ENCODE measurements at regions not wholly inside any gene's neighbourhood (a gene's known extent, or its start where the extent isn't known, plus 50 kb on each side); places are given as distances from the start of the nearest gene placed in this dataset.
"Not testable (repeated sequence)": the region's sequence is repeated elsewhere in the genome, so short reads cannot be mapped to it uniquely, and the experiment has no call there.

- H3K36me3 ChIP-seq: no peaks in the 10 kb centered on the region
- TF ChIP-seq CTCF (IDR thresholded peaks at IDR 0.05; ENCODE audit: low read depth, low read length): no peak
- H3K4me3 ChIP-seq (ENCODE audit: low read depth, low read length): no peak overlapping the region
- no peak for DNase-seq
- H3K9me3 ChIP-seq: no peaks in the 10 kb centered on the region
- no peaks in the 10 kb centered on the region for H3K27me3 ChIP-seq
- no peaks in the 10 kb centered on the region for H3K4me1 ChIP-seq
Observed at GRCh38 chr19:20367811-20368294, 197.7 kb downstream of the ZNF737 start.

- no peak for DNase-seq
Observed at GRCh38 chr19:20365146-20365545, 198.1 kb downstream of the ZNF486 start.

GRCh38 chr19:20359933-20360720 is 193.1 kb downstream of the ZNF486 start:
- TF ChIP-seq CTCF (IDR thresholded peaks at IDR 0.05; ENCODE audit: low read depth, low read length): peak; percentile 25; the same call in 1 of the 2 replicates
- Histone ChIP-seq H3K4me3 (ENCODE audit: low read depth, low read length) (no peak overlapping the region), H3K9me3 (no peaks in the 10 kb centered on the region), H3K27me3 (no peaks in the 10 kb centered on the region), H3K4me1 (no peaks in the 10 kb centered on the region), H3K36me3 (no peaks in the 10 kb centered on the region)
- peak; percentile 21 for DNase-seq

More at GRCh38 chr19:20365146-20365545, 198.1 kb downstream of the ZNF486 start:
- no peaks in the 10 kb centered on the region for H3K36me3 ChIP-seq
- H3K9me3 ChIP-seq: no peaks in the 10 kb centered on the region
- no peaks in the 10 kb centered on the region for H3K27me3 ChIP-seq
- no peak for TF ChIP-seq CTCF (IDR thresholded peaks at IDR 0.05; ENCODE audit: low read depth, low read length)
- H3K4me3 ChIP-seq (ENCODE audit: low read depth, low read length): no peak overlapping the region
- no peaks in the 10 kb centered on the region for H3K4me1 ChIP-seq

DNA sequence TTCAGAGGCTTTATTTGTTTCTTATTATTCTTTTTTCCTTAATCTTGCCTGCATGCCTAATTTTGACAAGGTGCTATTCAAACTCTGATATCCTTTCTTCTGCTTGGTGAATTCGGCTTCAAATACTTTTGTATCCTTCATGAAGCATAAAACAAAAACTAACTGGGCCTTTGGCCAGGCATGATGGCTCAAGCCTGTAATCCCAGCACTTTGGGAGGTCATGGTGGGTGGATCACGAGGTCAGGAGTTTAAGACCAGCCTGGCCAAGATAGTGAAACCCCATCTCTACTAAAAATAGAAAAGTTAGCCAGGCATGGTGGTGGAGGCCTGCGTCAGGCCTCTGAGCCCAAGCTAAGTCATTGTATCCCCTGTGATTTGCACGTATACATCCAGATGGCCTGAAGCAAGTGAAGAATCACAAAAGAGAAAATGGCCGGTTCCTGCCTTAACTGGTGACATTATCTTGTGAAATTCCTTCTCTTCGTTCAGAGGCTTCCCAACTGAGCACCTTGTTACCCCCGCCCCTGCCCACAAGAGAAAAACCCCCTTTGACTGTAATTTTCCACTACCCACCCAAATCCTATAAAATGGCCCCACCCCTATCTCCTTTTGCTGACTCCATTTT is 191.9 kb downstream of the ZNF486 start:
- not testable (repeated sequence) for H3K4me1 ChIP-seq; H3K27me3 ChIP-seq; H3K36me3 ChIP-seq; DNase-seq; H3K9me3 ChIP-seq; H3K4me3 ChIP-seq (ENCODE audit: low read depth, low read length)

DNA sequence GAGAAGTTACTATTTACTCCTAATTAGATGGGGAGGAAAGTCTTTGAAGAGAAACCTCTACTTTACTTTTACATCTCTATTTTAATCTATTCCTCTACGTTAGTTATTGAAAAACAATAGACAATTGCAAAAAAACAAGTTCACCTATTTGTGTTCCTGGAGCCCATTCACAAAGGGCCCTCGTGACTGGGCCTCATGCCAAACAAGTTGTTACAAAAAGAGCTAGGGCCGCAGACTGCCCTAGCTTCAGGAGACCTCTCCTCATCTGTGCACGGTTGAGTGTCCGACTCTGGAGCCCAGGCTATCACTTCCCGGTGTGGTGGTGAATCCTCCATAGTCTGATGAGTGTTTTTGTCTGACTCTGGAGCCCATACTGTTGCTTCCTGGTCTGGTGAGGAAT is 190.9 kb downstream of the ZNF486 start:
- H3K4me3 ChIP-seq (ENCODE audit: low read depth, low read length): no peak overlapping the region
- no peaks in the 10 kb centered on the region for H3K36me3 ChIP-seq
- no peak for TF ChIP-seq CTCF (IDR thresholded peaks at IDR 0.05; ENCODE audit: low read depth, low read length)
- H3K9me3 ChIP-seq: no peaks in the 10 kb centered on the region
- no peak for DNase-seq
- H3K27me3 ChIP-seq: no peaks in the 10 kb centered on the region
- H3K4me1 ChIP-seq: no peaks in the 10 kb centered on the region

GRCh38 chr19:20351244-20351643 is 184.2 kb downstream of the ZNF486 start:
- no peak for DNase-seq
- no peaks in the 10 kb centered on the region for H3K9me3 ChIP-seq
- H3K36me3 ChIP-seq: no peaks in the 10 kb centered on the region
- no peak overlapping the region for H3K4me3 ChIP-seq (ENCODE audit: low read depth, low read length)
- no peaks in the 10 kb centered on the region for H3K27me3 ChIP-seq
- H3K4me1 ChIP-seq: no peaks in the 10 kb centered on the region
- TF ChIP-seq CTCF (IDR thresholded peaks at IDR 0.05; ENCODE audit: low read depth, low read length): no peak

Measured in BE2C (cell line).